Activated CD4-positive, CD25-positive, alpha-beta regulatory T cell treated with anti-CD3 and anti-CD28 coated beads, Interleukin-2, amount 50 U/mL, for 16 hours (primary cell): ENCODE measurements at regions not wholly inside any gene's neighbourhood (a gene's known extent, or its start where the extent isn't known, plus 50 kb on each side); places are given as distances from the start of the nearest gene placed in this dataset.

Source experiments
- DNase-seq: peaks from one replicate; pipeline ENCODE4 v3.0.0-alpha.2; 2020; ENCODE audit warnings: low read depth, low spot score

- no peak for DNase-seq
Observed at GRCh38 chr2:238635647-238636051, 208.9 kb downstream of the ASB1 start.

DNA sequence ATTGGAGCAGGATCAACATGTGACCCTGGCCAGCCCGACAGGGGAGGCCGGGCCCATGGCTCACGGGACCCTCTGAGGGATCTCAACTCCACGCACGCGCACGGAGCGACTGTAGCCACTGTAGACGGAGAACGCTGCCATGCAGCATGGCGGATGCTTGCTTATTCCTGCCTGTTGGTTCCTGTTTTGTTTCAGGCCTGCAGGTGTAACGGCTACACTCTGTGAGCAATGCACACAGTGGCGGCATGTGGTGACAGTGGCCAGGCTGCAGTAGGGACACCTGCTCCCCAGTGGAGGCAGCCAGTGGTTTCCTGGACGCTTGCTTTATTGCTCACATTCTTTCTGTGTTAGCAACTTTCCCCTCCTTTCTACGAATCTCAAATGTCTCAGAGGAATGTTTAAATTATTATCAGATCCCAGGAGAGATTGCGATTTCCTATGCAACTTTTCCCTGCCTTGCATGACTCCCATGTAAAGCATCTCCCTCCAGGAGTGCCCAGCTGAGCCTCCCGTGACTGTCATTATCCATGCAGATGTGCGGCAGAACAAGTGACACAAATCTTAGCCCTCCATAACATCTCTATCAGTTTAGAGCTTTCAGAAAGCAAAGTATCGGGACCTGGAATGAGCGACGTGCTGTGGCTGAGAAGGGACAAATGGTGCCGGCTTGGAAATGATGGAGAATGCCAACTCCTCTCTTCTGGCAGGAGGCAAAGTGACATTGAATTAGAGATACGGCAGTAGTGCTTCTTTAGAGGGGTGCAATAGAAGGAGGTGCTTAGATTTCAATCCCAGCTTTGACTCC is 209.7 kb downstream of the ASB1 start:
- DNase-seq = no peak

- DNase-seq = no peak
Observed at GRCh38 chr2:238638100-238638981, 209.5 kb upstream of the TWIST2 start.

DNA sequence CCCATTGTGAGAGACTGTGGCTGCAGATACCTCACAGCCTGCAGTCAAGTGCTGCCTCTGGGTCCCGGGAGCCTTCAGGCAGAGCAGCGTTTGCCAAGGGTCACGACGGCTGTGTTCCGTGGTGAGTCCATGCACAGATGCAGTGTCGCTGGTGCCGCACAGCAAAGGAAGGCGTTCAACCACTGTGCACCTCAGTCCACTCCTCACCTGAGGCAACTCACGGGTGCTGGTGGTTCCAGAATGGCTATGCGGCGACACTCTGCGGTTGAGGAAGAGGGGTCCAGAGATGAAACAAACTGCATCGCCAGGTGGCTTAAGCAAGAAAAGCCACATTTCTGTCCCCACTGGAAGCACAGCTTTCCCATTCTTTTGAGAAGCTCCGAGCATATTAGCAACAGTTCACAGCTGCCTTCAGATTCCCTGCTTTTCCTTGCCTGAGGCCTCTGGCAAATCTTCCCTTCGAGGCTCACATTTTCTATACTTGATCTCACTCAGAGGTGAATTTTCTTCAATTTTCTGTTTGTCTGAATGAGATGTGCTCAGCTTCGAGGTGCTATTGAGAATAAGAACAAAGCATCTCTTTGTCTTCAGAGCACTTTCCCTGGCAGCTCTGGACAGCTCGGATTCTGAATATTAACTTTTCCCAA is 208.8 kb upstream of the TWIST2 start:
- DNase-seq = no peak

GRCh38 chr2:238640486-238640885 is 207.4 kb upstream of the TWIST2 start:
- DNase-seq = no peak

DNA sequence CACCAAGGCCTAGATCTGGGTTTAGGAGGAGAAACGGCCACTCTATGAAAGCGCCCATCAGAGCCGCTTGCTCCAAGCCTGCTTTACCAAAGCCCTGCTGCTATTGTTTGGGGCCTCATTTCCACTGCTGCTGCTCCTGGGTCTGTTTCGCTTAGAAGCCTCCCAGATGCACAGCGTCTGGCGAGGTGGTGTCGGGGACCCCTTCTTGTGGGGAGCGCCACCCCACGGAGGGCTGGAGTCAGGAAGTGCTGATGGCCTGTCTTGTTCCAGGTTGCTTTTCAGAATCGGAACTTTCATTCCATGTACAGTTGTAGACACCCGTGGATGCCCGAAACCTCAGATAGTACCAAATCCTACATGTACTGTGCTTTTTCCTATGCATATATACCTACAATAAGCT is 204.9 kb upstream of the TWIST2 start:
- DNase-seq = no peak

- DNase-seq = no peak
Observed at GRCh38 chr2:238643400-238643907, 204.4 kb upstream of the TWIST2 start.

- no peak for DNase-seq
Observed at GRCh38 chr2:238644095-238645081, 203.5 kb upstream of the TWIST2 start.

DNA sequence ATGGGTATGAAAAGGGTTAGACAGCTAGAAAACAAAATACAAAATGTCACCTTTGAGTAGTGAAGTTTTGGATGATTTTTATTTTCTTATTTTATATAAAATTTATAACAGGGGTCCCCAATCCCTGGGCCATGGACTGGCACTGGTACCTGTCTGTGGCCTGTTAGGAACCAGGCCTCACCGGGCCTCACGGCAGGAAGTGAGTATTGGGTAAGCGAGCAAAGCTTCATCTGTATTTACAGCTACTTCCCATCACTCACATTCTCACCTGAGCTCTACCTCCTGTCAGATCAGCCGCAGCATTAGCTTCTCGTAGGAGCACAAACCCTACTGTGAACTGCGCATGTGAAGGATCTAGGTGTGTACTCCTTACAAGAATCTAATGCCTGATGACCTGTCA is 202.8 kb upstream of the TWIST2 start:
- no peak for DNase-seq

- DNase-seq = no peak
Observed at GRCh38 chr2:238645716-238646115, 202.2 kb upstream of the TWIST2 start.

- no peak for DNase-seq
Observed at GRCh38 chr2:238646281-238646680, 201.6 kb upstream of the TWIST2 start.

DNA sequence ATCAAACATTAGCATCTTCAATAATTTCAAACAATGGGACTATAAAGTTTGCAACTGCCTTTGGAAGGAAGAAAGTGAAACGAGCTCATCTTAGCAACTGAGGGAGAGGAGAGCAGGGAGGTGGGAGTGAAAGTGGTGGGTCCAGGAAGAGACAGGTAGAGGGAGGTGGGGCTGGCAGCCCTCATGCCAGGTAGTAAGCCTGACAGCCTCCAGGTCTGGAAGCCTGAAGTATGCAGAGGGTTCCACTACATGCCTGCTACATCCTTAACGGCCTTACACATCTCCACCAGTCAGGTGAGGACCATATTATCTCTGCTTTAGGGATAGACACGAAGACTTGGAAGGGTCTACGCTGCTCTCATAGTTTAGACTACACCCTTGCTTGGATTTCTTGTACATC is 201.1 kb upstream of the TWIST2 start:
- no peak for DNase-seq

GRCh38 chr2:238649123-238649522 is 198.8 kb upstream of the TWIST2 start:
- DNase-seq = no peak

- DNase-seq = no peak
Observed at GRCh38 chr2:238649936-238650518, 197.9 kb upstream of the TWIST2 start.

DNA sequence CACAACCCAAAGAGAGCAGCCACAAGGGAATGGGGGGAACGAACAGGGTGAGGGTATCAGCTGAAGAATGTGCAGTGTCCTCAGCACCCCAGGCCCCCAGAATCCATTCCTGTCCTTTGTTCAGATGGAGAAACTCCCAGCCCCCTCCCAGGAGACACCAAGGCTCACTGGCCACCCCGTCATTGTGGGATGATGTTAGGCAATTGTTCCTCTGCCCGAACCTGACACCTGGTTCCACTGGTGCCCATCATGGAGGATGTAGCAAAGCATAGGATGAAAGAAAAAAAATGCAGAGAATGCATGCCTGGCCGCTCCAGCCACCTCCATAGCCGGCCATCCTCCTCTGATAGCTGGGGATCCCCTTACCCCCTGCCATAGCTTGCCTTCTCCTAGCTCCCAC is 197.3 kb upstream of the TWIST2 start:
- no peak for DNase-seq

DNA sequence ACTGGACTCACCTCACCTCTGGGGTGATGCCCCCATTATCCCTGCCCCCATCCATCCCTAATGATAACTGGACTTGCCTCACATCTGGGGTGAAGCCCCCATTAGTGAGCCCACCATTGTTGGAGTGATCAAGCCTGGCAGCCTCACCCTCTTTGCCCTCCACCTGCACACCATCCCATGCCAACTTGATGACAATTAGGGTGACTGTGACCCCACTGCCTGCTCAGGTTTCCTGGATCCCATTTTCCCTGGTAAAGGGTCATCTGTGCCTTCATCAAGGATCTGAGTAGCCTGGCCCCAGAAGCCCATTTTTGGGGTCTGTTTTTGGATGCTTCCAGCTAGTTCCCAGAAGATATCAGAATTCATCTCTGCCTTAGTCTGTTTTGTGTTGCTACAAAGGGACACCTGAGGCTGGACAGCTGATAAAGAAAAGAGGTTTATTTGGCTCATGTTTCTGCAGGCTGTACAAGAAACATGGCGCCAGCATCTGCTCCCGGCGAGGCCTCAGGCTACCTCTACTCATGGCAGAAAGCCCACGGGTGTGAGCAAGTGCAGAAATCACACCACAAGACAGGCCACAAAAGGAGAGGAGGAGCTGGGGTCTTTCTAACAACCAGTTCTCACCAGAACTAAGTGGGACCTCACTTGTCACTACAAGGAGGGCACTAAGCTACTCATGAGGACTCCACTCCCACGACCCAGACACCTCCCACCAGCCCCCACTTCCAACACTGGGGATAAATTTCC is 196.4 kb upstream of the TWIST2 start:
- DNase-seq = no peak

DNA sequence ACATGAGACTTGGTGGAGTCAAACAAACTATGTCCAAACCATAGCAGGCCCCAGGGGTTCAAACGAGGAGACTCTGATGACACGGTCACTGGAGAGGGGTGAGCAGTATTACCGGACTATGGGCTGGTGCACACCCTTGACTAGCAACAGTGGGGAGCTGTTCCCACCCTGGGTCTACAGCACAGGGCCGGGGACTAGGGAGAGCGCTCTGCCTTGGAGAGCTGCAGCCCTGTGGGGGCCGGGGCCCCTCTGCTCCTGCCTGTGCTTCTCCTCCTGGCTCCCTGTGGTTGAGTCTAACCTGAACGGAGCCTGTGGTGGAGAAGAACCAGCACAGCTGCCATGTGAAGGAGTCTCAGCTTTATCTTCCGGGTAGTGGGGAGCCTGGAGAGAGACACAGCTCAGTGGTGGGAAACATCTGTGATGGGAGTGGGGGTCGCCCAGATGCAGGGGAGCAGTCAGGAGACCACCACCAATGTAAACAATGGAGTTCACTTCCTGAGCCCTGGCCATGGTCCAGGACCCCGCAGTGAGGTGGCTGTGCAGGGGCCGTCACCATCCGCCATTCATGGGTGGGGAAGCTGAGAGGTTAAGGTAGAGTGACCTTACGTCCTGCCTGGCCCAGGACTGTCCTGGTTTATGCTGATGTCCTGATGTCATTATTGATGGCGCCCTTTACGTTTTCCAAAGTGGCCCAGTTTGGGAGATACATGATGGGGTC is 195.7 kb upstream of the TWIST2 start:
- no peak for DNase-seq

DNA sequence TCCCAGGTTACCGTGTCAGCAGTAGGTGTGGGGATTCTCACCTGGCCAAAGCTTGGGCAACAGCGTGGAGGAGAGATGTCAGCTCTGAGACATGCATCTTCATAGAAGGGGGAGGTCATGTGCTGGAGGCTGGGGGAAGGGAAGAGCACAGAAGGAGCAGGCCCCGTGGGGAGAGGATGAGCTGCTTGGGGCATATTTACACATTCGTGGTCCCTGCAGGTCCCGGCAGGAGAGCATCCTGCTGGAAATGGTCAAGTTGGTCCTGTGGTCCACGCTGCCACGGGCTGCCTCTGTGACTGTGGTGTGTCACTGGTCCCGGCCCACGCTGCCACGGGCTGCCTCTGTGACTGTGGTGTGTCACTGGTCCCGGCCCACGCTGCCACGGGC is 195.1 kb upstream of the TWIST2 start:
- DNase-seq = no peak

- DNase-seq = no peak
Observed at GRCh38 chr2:238653431-238654109, 194.3 kb upstream of the TWIST2 start.
